H1 (cell line): ENCODE measurements at regions not wholly inside any gene's neighbourhood (a gene's known extent, or its start where the extent isn't known, plus 50 kb on each side); places are given as distances from the start of the nearest gene placed in this dataset.

Source experiments
- BRCA1 ChIP-seq: IDR thresholded peaks from 2 replicates; pipeline ENCODE4 v1.6.1; 2012; ENCODE audit warnings: low read depth, low read length, improper control_type of control experiment
- CEBPB ChIP-seq: IDR thresholded peaks from 2 replicates; pipeline ENCODE4 v1.6.1; 2012; ENCODE audit warnings: low read depth, low read length
- CTCF ChIP-seq, 3 experiments: IDR thresholded peaks; 1 replicate in 2 of 3; 2 replicates in 1 of 3; pipeline versions ENCODE4 v1.5.1 to v1.6.1; 2011; ENCODE audit warnings: low read length in 3 of 3, mild to moderate bottlenecking in 3 of 3, inconsistent platforms in 2 of 3, low read depth in 1 of 3, moderate library complexity in 1 of 3; ENCODE audit not compliant: insufficient read depth in 1 of 3; ENCODE audit errors: control extremely low read depth in 1 of 3
- EGR1 ChIP-seq: IDR thresholded peaks from 2 replicates; pipeline ENCODE4 v1.6.1; 2011; ENCODE audit warnings: low read depth, low read length, borderline replicate concordance
- JUN ChIP-seq: IDR thresholded peaks from 2 replicates; pipeline ENCODE4 v1.6.1; 2011; ENCODE audit warnings: low read depth, mild to moderate bottlenecking, improper control_type of control experiment, low read length
- MAX ChIP-seq: IDR thresholded peaks from 2 replicates; pipeline ENCODE4 v1.6.1; 2012; ENCODE audit warnings: inconsistent platforms
- PHF8 ChIP-seq: fragments of 200-600 bp; sonication (generic); conservative IDR thresholded peaks from 2 replicates; pipeline ENCODE4 v1.7.1; 2012; ENCODE audit warnings: low read depth, mild to moderate bottlenecking, inconsistent platforms, low read length, moderate library complexity
- POLR2A ChIP-seq, 2 experiments: IDR thresholded peaks; 1 replicate in 1 of 2; 2 replicates in 1 of 2; pipeline ENCODE4 v1.6.1; 2011; ENCODE audit warnings: low read depth in 2 of 2, low read length in 2 of 2, mild to moderate bottlenecking in 2 of 2; ENCODE audit errors: control extremely low read depth in 1 of 2
- POLR2AphosphoS5 ChIP-seq: IDR thresholded peaks from 2 replicates; pipeline ENCODE4 v1.6.1; 2011; ENCODE audit warnings: low read depth, low read length
- RFX5 ChIP-seq: IDR thresholded peaks from 2 replicates; pipeline ENCODE4 v1.6.1; 2011; ENCODE audit warnings: low read depth, low read length, improper control_type of control experiment, borderline replicate concordance
- RXRA ChIP-seq: IDR thresholded peaks from 2 replicates; pipeline ENCODE4 v1.6.1; 2011; ENCODE audit warnings: low read depth, mild to moderate bottlenecking, low read length, moderate library complexity; ENCODE audit not compliant: insufficient read depth
- TEAD4 ChIP-seq: IDR thresholded peaks from 2 replicates; pipeline ENCODE4 v1.6.1; 2012; ENCODE audit warnings: low read depth, low read length, inconsistent platforms, mixed read lengths

- TF ChIP-seq CTCF (IDR thresholded peaks at IDR 0.05; ENCODE audit: control extremely low read depth in 1 of 3, insufficient read depth in 1 of 3, low read depth in 1 of 3, low read length in 3 of 3) (no peak), POLR2A (IDR thresholded peaks at IDR 0.05; ENCODE audit: control extremely low read depth in 1 of 2, low read depth in 2 of 2, low read length in 2 of 2) (no peak), TEAD4 (no peak), MAX (no peak), RXRA (no peak), EGR1 (no peak), BRCA1 (no peak), RFX5 (no peak), POLR2AphosphoS5 (no peak), PHF8 (no peak), JUN (no peak), CEBPB (no peak)
Observed at GRCh38 chr11:38818720-38819119, 2220.7 kb upstream of the RAG2 start.
